ENCODE measurements at regions not wholly inside any gene's neighbourhood (a gene's known extent, or its start where the extent isn't known, plus 50 kb on each side); places are given as distances from the start of the nearest gene placed in this dataset.

DNA sequence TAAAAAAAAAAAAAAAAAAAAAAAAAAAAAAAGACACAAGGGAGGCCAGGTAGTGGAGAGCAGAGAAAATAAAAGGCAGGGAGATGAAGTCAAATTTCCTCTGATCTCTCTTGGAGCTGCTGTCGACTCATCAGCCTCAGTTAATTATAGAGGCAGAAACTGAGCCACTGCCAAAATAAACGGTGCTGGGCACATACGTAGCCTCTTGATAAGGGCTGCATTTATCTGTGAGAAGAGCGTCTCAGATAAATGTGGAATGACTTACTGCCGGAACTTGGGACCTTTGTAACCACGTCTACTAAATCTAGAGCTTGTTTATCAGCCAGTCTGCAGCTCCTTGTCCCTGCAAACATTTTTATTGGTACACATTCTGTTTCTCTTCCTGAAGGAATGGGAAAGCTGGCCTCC, 162.3 kb downstream of the BAMBI start (continued):
- TF ChIP-seq, protein P1, sequence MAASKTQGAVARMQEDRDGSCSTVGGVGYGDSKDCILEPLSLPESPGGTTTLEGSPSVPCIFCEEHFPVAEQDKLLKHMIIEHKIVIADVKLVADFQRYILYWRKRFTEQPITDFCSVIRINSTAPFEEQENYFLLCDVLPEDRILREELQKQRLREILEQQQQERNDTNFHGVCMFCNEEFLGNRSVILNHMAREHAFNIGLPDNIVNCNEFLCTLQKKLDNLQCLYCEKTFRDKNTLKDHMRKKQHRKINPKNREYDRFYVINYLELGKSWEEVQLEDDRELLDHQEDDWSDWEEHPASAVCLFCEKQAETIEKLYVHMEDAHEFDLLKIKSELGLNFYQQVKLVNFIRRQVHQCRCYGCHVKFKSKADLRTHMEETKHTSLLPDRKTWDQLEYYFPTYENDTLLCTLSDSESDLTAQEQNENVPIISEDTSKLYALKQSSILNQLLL (CRISPR knock-in tag; IDR thresholded peaks at IDR 0.05; ENCODE audit: borderline replicate concordance) = no peak
- TF ChIP-seq, protein P2, sequence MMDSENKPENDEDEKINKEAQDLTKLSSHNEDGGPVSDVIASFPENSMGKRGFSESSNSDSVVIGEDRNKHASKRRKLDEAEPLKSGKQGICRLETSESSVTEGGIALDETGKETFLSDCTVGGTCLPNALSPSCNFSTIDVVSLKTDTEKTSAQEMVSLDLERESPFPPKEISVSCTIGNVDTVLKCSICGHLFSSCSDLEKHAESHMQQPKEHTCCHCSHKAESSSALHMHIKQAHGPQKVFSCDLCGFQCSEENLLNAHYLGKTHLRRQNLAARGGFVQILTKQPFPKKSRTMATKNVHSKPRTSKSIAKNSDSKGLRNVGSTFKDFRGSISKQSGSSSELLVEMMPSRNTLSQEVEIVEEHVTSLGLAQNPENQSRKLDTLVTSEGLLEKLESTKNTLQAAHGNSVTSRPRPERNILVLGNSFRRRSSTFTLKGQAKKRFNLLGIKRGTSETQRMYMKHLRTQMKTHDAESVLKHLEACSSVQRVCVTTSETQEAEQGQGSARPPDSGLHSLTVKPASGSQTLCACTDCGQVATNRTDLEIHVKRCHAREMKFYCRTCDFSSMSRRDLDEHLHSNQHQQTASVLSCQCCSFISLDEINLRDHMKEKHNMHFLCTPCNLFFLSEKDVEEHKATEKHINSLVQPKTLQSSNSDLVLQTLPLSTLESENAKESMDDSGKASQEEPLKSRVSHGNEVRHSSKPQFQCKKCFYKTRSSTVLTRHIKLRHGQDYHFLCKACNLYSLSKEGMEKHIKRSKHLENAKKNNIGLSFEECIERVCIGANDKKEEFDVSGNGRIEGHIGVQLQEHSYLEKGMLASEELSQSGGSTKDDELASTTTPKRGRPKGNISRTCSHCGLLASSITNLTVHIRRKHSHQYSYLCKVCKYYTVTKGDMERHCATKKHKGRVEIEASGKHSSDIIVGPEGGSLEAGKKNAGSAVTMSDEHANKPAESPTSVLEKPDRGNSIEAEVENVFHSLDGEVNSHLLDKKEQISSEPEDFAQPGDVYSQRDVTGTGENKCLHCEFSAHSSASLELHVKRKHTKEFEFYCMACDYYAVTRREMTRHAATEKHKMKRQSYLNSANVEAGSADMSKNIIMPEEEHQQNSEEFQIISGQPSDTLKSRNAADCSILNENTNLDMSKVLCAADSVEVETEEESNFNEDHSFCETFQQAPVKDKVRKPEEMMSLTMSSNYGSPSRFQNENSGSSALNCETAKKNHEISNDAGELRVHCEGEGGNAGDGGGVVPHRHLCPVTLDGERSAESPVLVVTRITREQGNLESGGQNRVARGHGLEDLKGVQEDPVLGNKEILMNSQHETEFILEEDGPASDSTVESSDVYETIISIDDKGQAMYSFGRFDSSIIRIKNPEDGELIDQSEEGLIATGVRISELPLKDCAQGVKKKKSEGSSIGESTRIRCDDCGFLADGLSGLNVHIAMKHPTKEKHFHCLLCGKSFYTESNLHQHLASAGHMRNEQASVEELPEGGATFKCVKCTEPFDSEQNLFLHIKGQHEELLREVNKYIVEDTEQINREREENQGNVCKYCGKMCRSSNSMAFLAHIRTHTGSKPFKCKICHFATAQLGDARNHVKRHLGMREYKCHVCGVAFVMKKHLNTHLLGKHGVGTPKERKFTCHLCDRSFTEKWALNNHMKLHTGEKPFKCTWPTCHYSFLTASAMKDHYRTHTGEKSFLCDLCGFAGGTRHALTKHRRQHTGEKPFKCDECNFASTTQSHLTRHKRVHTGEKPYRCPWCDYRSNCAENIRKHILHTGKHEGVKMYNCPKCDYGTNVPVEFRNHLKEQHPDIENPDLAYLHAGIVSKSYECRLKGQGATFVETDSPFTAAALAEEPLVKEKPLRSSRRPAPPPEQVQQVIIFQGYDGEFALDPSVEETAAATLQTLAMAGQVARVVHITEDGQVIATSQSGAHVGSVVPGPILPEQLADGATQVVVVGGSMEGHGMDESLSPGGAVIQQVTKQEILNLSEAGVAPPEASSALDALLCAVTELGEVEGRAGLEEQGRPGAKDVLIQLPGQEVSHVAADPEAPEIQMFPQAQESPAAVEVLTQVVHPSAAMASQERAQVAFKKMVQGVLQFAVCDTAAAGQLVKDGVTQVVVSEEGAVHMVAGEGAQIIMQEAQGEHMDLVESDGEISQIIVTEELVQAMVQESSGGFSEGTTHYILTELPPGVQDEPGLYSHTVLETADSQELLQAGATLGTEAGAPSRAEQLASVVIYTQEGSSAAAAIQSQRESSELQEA (IDR thresholded peaks at IDR 0.05; ENCODE audit: low read depth) = no peak
- TF ChIP-seq NCOA2 (IDR thresholded peaks at IDR 0.05; ENCODE audit: partially characterized antibody in 2 of 2) (peak; percentile 71 to 78), TAF9B (IDR thresholded peaks at IDR 0.05; ENCODE audit: partially characterized antibody) (peak; percentile 37), POLR3G (IDR thresholded peaks at IDR 0.05; ENCODE audit: extremely low read depth, insufficient read length, insufficient replicate concordance) (no peak), NR2C2 (CRISPR knock-in tag; IDR thresholded peaks at IDR 0.05) (no peak), NR2C2 (tag; IDR thresholded peaks at IDR 0.05) (peak; percentile 24; the same call in 1 of the 2 replicates), ZNF699 (CRISPR knock-in tag; IDR thresholded peaks at IDR 0.05; ENCODE audit: insufficient replicate concordance) (no peak), NR2C1 (IDR thresholded peaks at IDR 0.05) (0 out of 2 replicates have a peak, but pooled peaks have one; percentile 34), NR2C1 (tag; IDR thresholded peaks at IDR 0.05) (no peak), NRF1 (conservative IDR thresholded peaks at IDR 0.05 in 1 of 2, IDR thresholded peaks at IDR 0.05 in 1 of 2) (peak in 1 of 2 experiments; percentile 28; a peak in 1 of 4 replicates), MXI1 (IDR thresholded peaks at IDR 0.05; ENCODE audit: low read depth, low read length) (no peak), ZNF584 (CRISPR knock-in tag; IDR thresholded peaks at IDR 0.05; ENCODE audit: low read depth) (no peak), RCOR1 (IDR thresholded peaks at IDR 0.05; ENCODE audit: borderline replicate concordance in 1 of 2, low read depth in 2 of 2, low read length in 2 of 2) (peak; percentile 85 to 97; a peak in 3 of 4 replicates), HDGF (IDR thresholded peaks at IDR 0.05) (no peak), PHB2 (IDR thresholded peaks at IDR 0.05; ENCODE audit: low read depth) (peak; percentile 62; the same call in 1 of the 2 replicates), FOXA3 (CRISPR knock-in tag; conservative IDR thresholded peaks at IDR 0.05 in 1 of 2, IDR thresholded peaks at IDR 0.05 in 1 of 2) (peak; percentile 74 to 89; a peak in 3 of 4 replicates), PHTF2 (CRISPR knock-in tag; IDR thresholded peaks at IDR 0.05) (no peak)
- TF ChIP-seq, protein P3, sequence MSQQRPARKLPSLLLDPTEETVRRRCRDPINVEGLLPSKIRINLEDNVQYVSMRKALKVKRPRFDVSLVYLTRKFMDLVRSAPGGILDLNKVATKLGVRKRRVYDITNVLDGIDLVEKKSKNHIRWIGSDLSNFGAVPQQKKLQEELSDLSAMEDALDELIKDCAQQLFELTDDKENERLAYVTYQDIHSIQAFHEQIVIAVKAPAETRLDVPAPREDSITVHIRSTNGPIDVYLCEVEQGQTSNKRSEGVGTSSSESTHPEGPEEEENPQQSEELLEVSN (IDR thresholded peaks at IDR 0.05; ENCODE audit: borderline replicate concordance in 1 of 2, extremely low read depth in 1 of 2, insufficient read depth in 1 of 2, insufficient read length in 1 of 2, low read depth in 1 of 2, low read length in 1 of 2, poor library complexity in 1 of 2, severe bottlenecking in 1 of 2) = no peak
